PC-9 (cell line): ENCODE measurements at regions not wholly inside any gene's neighbourhood (a gene's known extent, or its start where the extent isn't known, plus 50 kb on each side); places are given as distances from the start of the nearest gene placed in this dataset.
"Not testable (repeated sequence)": the region's sequence is repeated elsewhere in the genome, so short reads cannot be mapped to it uniquely, and the experiment has no call there.

Source experiments
- CTCF ChIP-seq: fragments of 200-600 bp; sonication (generic); conservative IDR thresholded peaks from 2 replicates; pipeline ENCODE4 v1.6.1; 2017; ENCODE audit warnings: mixed run types, antibody characterized with exemption, mild to moderate bottlenecking, moderate library complexity
- EZH2 ChIP-seq: fragments of 200-600 bp; sonication (generic); IDR thresholded peaks from 2 replicates; pipeline ENCODE4 v1.8.0; 2017; ENCODE audit warnings: antibody characterized with exemption, low read depth

DNA sequence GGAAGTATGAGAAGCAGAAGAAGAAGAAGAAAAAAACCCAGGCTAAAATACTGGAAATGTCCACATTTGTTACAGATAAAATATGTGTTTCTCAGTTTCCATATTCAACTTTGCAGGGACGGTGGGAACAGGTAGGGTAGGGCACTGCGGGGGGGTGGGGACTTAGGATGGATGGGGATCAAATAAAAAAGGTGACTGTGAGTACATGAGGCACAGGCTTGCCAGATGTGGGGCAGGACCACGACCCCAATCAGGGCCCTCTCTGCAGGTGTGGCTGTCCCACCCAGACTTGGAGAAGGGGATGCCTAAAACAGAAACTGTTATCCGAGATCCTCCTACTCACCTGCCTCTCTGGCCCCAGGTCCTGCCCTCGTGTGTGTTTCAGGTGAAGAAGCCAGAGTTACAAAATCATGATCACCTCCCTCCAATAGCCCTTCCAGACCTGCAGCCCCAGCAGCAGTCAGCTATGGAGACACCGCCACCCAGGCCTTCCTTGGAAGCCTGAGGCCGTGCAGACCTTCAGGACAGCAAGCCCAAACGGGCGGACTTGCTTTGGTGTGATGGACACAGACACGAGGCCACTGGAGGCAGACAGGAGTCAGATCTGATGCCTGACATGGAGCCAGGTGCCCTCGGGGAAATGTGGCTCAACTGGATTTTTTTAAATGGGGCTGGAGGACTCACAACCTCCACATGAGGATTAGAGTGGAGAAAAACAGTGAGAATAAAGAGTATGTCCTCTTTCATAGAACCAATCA, 315.0 kb downstream of the BCL2L11 start:
- not testable (repeated sequence) for TF ChIP-seq CTCF, EZH2
